T-helper 2 cell (primary cell): ENCODE measurements at regions not wholly inside any gene's neighbourhood (a gene's known extent, or its start where the extent isn't known, plus 50 kb on each side); places are given as distances from the start of the nearest gene placed in this dataset.
A peak's percentile ranks its signal among the peaks of the same experiment; 100 is the strongest.
"Not testable (repeated sequence)": the region's sequence is repeated elsewhere in the genome, so short reads cannot be mapped to it uniquely, and the experiment has no call there.

Source experiments
- DNase-seq, 5 experiments: peaks; one replicate each; pipeline versions ENCODE4 v3.0.0 to v3.0.0-alpha.2; 2012 to 2022

DNA sequence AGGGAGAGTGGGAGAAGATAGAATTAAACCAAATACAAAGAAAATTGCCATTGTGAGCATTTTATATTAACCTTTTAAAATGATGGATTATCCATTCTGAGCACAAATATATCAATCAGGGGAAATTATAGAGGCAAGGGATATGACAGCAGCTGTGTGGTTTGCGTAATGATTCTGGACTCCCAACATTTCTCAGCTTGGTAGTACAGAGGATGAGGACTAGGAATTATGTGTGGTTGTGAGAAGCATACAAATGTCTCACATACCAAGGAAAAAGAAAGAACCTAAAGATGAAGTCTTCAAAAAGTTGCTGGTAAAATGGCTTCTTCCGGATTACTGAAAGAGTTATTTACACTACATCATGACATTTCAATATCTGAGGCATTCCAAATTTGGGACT, 674.6 kb upstream of the NR3C2 start:
- no peak for DNase-seq

DNA sequence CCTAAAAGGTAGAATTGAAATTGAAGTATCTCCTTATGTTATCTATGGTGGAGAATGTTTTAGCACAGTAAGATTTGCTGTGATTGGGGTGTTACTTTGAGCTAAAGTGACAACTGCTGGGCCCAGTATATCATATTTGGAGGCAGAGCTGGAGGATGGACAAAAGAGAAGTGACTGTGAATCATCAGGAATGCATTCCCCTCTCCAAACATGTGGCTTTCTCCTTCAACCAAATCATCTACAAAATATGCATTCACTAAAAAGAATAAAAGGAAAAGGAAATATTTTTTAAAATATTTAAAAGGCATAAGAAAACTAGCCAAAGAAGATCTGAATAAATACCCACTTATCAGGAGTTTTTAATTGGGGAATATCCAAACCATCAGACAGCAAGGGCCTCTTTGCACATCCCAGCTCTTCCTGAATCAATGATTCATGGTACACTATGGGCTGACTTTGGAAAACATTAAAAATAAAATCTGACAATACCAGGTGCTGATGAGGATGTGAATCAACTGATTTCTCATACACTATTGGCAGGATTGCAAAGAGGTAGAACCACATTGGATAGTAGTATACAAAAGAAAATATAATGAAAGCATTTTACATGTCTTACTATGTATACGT, 671.7 kb upstream of the NR3C2 start:
- DNase-seq: no peak

GRCh38 chr4:149112109-149112508, 669.9 kb upstream of the NR3C2 start:
- no peak for DNase-seq

- no peak for DNase-seq
Observed at GRCh38 chr4:149110481-149110880, 668.3 kb upstream of the NR3C2 start.

DNA sequence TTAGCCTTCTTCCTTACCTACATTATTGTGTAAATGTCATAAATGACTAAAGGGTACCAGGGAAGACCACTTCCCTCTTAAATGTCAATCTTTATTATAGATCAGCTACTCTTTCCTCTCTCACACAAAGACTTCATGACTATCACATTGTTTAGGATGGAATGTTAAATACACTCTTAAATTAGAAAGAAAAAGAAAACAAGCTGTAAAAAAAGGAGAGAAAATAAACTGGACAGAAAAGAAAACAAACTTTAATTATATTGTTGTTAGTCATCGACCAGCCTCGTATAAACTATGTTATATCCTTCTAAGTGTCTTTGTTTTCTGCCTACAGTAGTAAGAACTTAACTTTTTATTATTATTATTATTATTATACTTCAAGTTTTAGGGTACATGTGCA, 666.4 kb upstream of the NR3C2 start:
- no peak for DNase-seq

- no peak for DNase-seq
Observed at GRCh38 chr4:149102765-149103164, 660.6 kb upstream of the NR3C2 start.

DNA sequence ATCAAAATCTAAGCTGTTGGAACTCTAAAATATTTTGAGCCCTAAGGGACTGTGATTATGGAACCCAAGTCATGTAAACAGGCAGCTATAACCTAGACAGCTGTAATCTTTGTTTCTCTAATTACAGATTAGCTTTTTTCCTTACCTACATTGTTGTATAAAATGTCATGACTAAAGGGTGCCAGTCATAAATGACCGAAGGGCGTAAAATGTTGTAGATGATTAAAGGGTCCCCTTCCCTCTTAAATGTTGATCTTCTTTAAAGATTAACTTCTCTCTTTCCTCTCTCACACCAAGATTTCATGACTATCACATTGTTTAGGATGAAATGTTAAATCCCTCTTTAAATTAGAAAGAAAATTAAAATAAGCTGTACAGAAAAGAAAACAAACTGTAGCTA, 659.4 kb upstream of the NR3C2 start:
- DNase-seq: no peak

DNA sequence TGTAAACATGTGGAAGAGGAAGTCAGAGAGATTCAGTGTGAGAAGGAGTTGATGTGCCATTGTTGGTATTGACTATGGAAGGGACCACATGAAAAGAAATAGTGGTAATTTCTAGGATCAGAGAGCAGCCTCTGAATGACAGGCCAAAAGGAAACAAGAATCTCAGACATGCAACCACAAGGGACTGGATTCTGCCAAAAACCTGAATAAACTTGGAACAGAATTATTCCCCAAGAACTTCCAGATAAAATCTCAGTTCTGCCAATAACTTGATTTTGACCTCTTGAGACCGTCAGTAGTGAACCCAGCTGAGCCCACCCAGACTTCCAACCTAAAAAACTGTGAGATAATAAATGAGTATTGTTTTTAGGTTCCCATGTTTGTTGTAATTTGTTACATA, 653.6 kb upstream of the NR3C2 start:
- DNase-seq: no peak

GRCh38 chr4:149095001-149095400, 652.8 kb upstream of the NR3C2 start:
- no peak for DNase-seq

GRCh38 chr4:149084144-149084543, 641.9 kb upstream of the NR3C2 start:
- DNase-seq: no peak

DNA sequence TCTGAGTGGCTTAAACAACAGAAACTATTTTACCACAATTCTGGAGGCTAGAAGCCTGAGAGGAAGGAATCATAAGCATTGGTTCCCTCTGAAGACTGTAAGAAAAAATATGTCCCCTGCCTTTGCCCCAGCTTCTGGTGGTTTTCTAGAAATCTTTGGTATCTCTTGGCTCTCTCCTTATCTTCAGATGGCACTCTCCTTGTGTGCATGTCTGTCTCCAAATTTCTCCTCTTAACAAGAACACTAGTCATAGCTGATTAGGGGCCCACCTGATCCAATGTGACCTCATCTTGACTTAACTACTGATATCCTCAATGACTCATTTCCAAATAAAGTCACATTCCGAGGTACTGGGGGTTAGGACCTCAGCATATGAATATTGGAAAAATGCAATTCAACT, 635.0 kb upstream of the NR3C2 start:
- DNase-seq: no peak

DNA sequence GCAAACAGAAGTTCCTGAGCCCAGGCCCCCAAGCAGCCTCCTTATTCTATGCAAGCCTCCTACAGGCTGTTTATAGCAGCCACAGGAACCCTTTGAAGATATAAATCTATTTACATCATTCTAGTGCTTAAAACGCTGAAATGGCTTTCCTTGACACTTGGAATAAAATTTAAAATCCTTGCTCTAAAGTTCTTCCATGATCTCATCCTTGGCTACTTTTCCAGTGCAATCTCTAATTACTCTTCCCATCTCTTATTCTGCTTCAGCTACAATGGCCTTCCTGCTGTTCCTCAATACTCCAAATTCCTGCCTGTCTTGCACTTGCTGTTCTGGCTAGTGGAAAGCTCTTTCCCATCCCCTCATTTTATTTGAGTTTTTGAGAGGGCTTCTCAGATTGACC, 634.2 kb upstream of the NR3C2 start:
- DNase-seq: no peak

GRCh38 chr4:149072384-149072783, 630.2 kb upstream of the NR3C2 start:
- DNase-seq: no peak

GRCh38 chr4:149065753-149066152, 623.5 kb upstream of the NR3C2 start:
- DNase-seq: no peak

GRCh38 chr4:149062997-149063396, 620.8 kb upstream of the NR3C2 start:
- DNase-seq: no peak

GRCh38 chr4:149057594-149057993, 615.4 kb upstream of the NR3C2 start:
- DNase-seq: no peak

GRCh38 chr4:149056615-149057014, 614.4 kb upstream of the NR3C2 start:
- DNase-seq: no peak

DNA sequence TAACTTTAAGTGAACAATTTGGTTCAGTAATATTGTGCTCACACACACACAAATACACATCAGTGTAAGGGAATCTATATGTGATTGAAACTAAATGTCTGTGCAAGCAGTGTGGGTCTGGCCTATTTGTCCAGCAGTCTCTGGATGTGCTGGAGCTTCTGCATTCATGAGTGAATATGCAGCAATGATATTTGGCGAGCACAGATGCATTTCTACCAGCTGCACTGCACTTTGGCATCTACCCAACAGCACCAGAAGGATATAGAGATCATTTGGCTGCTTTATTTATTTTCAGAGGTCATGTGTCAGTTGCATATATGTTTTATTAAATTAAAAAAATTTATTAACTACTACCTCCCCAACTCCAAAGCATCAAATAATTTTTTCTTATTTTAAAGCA, 613.4 kb upstream of the NR3C2 start:
- DNase-seq: no peak

DNA sequence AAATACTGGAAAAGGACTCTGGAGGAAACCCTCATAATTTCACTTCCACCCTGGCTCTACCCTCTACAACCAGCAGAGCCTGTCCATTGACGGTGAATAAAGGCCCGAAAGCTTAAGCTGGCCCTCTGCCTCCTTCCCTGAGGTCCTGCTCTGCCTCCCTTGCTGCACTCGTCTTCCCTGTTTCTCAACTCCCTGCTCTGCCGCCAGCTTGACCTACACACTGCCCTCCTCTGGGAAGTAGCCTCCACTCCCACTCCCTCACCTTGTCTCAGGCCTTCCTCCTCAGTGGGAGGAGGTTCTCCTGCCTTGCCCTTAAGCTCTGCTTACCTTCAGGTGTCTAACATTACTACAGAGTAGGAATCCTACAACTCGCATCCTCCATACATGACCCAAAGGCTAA, 608.6 kb upstream of the NR3C2 start:
- no peak for DNase-seq

DNA sequence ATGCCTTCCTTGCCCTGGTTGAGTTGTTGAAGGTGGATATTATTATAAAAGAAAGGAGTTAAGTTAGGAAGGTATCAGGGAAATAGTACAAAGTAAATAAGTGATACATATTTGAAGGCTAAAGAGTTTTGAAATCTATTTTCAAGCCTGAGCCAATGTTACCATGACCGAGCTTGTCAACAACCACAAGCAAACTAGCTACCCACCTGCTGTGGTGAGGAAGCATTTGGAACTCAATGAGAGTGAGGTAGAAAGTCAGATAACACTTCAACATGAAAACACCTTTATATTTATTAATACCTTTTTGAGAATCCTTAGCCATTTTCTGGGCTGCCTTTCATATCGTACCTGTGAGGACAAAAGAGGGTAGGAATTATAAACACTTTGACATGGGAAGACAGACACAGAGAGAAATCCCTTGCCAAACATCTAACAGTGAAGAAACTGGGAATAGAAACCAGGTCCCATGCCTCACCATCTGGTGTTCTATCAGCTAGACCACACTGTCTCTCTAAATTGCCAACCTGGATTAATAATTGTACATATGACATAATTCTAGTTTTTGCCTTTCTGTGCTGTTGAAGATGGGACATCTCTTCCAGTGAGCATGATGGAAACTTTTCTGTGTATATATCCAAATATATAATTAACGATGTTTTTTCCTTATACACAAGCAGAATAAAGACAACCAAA, 606.4 kb upstream of the NR3C2 start:
- DNase-seq: no peak

GRCh38 chr4:149047368-149047767, 605.2 kb upstream of the NR3C2 start:
- DNase-seq: no peak

DNA sequence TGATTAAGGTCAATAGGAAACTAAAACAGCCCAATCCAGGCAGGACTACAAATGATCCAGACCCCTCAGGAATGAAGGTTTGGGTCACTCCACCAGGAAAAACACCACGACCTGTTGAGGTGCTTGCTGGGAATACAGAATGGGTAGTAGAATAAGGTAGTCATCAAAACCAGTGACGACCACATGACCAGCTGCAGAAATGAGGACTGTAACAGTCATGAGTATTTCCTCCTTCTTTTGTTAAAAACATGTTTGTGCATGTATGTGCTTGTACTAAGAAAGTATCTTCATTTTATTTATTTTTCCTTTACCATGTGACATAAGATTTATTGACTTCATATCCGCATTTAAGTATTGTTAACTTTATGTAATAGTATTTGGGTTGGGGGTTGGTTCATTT, 603.5 kb upstream of the NR3C2 start:
- no peak for DNase-seq

DNA sequence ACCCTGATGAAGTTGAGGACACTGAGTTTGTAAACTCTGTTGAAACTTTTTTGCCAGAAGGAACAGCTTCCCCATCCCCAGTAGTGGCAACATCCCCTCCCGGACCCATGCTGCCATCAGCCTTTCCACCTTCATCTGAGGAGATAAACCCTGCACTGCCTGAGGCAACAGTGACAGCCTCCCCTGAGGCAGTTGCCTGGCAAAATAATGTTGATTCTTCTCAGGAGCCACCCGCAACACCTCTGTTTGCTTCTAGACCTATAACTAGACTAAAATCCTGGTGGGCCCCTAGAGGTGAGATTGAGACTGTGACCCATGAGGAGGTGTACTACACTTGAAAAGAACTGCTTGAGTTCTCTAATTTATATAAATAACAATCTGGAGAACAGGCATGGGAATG, 597.6 kb upstream of the NR3C2 start:
- not testable (repeated sequence) for DNase-seq

DNA sequence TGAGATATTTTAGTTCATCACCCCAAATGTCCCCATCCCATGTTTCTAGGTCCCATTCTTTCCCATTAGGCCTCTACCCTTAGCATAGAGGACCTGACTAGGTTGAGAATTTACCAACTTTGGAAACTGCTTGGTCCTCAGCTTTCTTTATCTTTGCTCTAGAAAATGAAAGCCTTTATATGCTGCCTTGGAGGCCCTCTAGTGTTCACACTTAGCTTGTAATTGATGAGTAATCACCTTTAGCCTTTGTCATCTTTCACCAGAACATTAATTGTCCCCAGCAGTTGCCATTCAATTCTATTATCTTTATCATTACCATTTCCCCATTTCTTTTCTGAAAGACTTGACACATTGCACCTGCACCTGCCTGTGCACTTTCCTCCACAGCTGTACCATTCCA, 589.2 kb upstream of the NR3C2 start:
- DNase-seq: peak in 1 of 5 experiments; percentile 7
